Caki2 (cell line): ENCODE measurements at regions not wholly inside any gene's neighbourhood (a gene's known extent, or its start where the extent isn't known, plus 50 kb on each side); places are given as distances from the start of the nearest gene placed in this dataset.

Experiments used
- DNase-seq: peaks from one replicate; pipeline ENCODE4 v3.0.0-alpha.2; 2015; ENCODE audit warnings: low read depth
- in situ Hi-C: cut with HindIII; loops from 2 replicates; pipeline ENCODE4 v1.10.0; 2016; ENCODE audit warnings: low sequenced_read_pairs, low pct_unique_long_range_greater_than_20kb, mixed read lengths

- in situ Hi-C loops: no loop called here
- no peak for DNase-seq
These were observed 88.7 kb downstream of the NR1D2 start for GRCh38 chr3:24033818-24034217.

- DNase-seq: no peak
- in situ Hi-C loops: no loop called here
These were observed 89.4 kb downstream of the NR1D2 start for GRCh38 chr3:24034464-24034863.

GRCh38 chr3:24037971-24038370 lies 92.9 kb downstream of the NR1D2 start:
- in situ Hi-C loops: no loop called here
- no peak for DNase-seq

- in situ Hi-C loops: no loop called here
- DNase-seq: no peak
These were observed 95.2 kb downstream of the NR1D2 start for GRCh38 chr3:24040311-24040710.

GRCh38 chr3:24042174-24043059 lies 97.3 kb downstream of the NR1D2 start:
- DNase-seq: no peak
- in situ Hi-C loops: no loop called here

- no peak for DNase-seq
- in situ Hi-C loops: no loop called here
These were observed 98.1 kb downstream of the NR1D2 start for GRCh38 chr3:24043168-24043567.

- in situ Hi-C loops: no loop called here
- no peak for DNase-seq
These were observed 98.9 kb downstream of the NR1D2 start for GRCh38 chr3:24043985-24044384.

- in situ Hi-C loops: no loop called here
These were observed 101.1 kb downstream of the NR1D2 start for GRCh38 chr3:24046214-24046613.

GRCh38 chr3:24047513-24047912 lies 102.4 kb downstream of the NR1D2 start:
- DNase-seq: no peak
- in situ Hi-C loops: no loop called here

More at GRCh38 chr3:24046214-24046613, 101.1 kb downstream of the NR1D2 start:
- DNase-seq: peak; percentile 16

GRCh38 chr3:24048843-24049242 lies 103.8 kb downstream of the NR1D2 start:
- no peak for DNase-seq
- in situ Hi-C loops: no loop called here

- in situ Hi-C loops: no loop called here
- DNase-seq: no peak
These were observed 107.4 kb downstream of the NR1D2 start for GRCh38 chr3:24052446-24052845.

- in situ Hi-C loops: no loop called here
These were observed 114.0 kb downstream of the NR1D2 start for GRCh38 chr3:24058940-24059705.

GRCh38 chr3:24060055-24060454 lies 115.0 kb downstream of the NR1D2 start:
- DNase-seq: no peak
- in situ Hi-C loops: no loop called here

More at GRCh38 chr3:24058940-24059705, 114.0 kb downstream of the NR1D2 start:
- DNase-seq: no peak

GRCh38 chr3:24062916-24063315 lies 117.8 kb downstream of the NR1D2 start:
- no peak for DNase-seq
- in situ Hi-C loops: no loop called here
